B cell (primary cell): ENCODE measurements at regions not wholly inside any gene's neighbourhood (a gene's known extent, or its start where the extent isn't known, plus 50 kb on each side); places are given as distances from the start of the nearest gene placed in this dataset.

Source experiments
- ATAC-seq: fragments of 200-7000 bp; cut with Tn5 transposase; one replicate; pipeline ENCODE4 v1.10.0; 2021; ENCODE audit warnings: low read depth, mild to moderate bottlenecking, moderate number of reproducible peaks, moderate library complexity
- CTCF ChIA-PET: fragments of 350-600 bp; sonication (Branson Sonifier 250); formaldehyde crosslinking; loops from one replicate; lab custom pipeline; 2021; ENCODE audit warnings: antibody characterized with exemption, inconsistent platforms; lab: Charles Lee
- POLR2A ChIA-PET: fragments of 350-600 bp; sonication (Branson Sonifier 250); formaldehyde crosslinking; loops from one replicate; lab custom pipeline; 2021; ENCODE audit warnings: antibody characterized with exemption; lab: Charles Lee
- DNase-seq: peaks from one replicate; pipeline ENCODE4 v3.0.0; 2013
- H2AFZ ChIP-seq: 2 replicates; pipeline ENCODE4 v1.6.1; 2012; ENCODE audit warnings: mild to moderate bottlenecking, low read depth, low read length; ENCODE audit not compliant: insufficient read depth, poor library complexity, severe bottlenecking
- H3K27ac ChIP-seq, 2 donors: 1 replicate in 1 of 2; 2 replicates in 1 of 2; pipeline ENCODE4 v1.5.1; 2012 to 2013; ENCODE audit warnings: low read length in 2 of 2, mild to moderate bottlenecking in 2 of 2, moderate library complexity in 1 of 2
- H3K27me3 ChIP-seq, 4 experiments: fragments of 200-600 bp in 1 of 4; sonication (generic) in 1 of 4; replicated peaks in 1 of 4; 1 replicate in 2 of 4; 2 replicates in 2 of 4; pipeline versions ENCODE4 v1.6.1 to v1.7.0; 2013 to 2016; ENCODE audit warnings: low read length in 3 of 4, mild to moderate bottlenecking in 2 of 4, mixed read lengths in 1 of 4, moderate library complexity in 1 of 4; ENCODE audit not compliant: insufficient read depth in 4 of 4, control insufficient read depth in 3 of 4; ENCODE audit errors: control extremely low read depth in 1 of 4
- H3K36me3 ChIP-seq, 2 experiments: replicated peaks in 1 of 2; 1 replicate in 1 of 2; 2 replicates in 1 of 2; pipeline versions ENCODE4 v1.6.1 to v1.7.1; 2013; ENCODE audit warnings: low read length in 1 of 2; ENCODE audit not compliant: insufficient read depth in 2 of 2, control insufficient read depth in 1 of 2; ENCODE audit errors: control extremely low read depth in 1 of 2, extremely low read depth in 1 of 2
- H3K4me1 ChIP-seq, 2 donors: fragments of 200-600 bp in 1 of 2; sonication (generic) in 1 of 2; 1 replicate in 1 of 2; 2 replicates in 1 of 2; pipeline versions ENCODE4 v1.5.1 to v1.6.1; 2013 to 2017; ENCODE audit warnings: low read length in 2 of 2; ENCODE audit not compliant: control insufficient read depth in 2 of 2, insufficient read depth in 2 of 2
- H3K4me2 ChIP-seq: replicated peaks from 2 replicates; pipeline ENCODE3; 2012; ENCODE audit warnings: mild to moderate bottlenecking, low read depth, low read length; ENCODE audit not compliant: poor library complexity, severe bottlenecking
- H3K4me3 ChIP-seq, 5 experiments: fragments of 200-600 bp in 1 of 5; sonication (generic) in 1 of 5; 1 replicate in 3 of 5; 2 replicates in 2 of 5; pipeline versions ENCODE4 v1.5.1 to v1.7.0; 2011 to 2016; ENCODE audit warnings: low read length in 4 of 5, mild to moderate bottlenecking in 4 of 5, low read depth in 2 of 5, control low read depth in 1 of 5, moderate library complexity in 1 of 5; ENCODE audit not compliant: insufficient read depth in 1 of 5; ENCODE audit errors: control extremely low read depth in 1 of 5, extremely low read depth in 1 of 5
- H3K79me2 ChIP-seq: fragments of 200-600 bp; sonication (generic); one replicate; pipeline ENCODE4 v1.6.0; 2016; ENCODE audit warnings: low read length; ENCODE audit not compliant: control insufficient read depth, insufficient read depth
- H3K9ac ChIP-seq: fragments of 200-600 bp; sonication (generic); 2 replicates; pipeline ENCODE4 v1.6.1; 2017; ENCODE audit warnings: mild to moderate bottlenecking, low read length, moderate library complexity
- H3K9me3 ChIP-seq, 3 donors: one replicate each; pipeline versions ENCODE4 v1.6.1 to v1.7.1; 2013; ENCODE audit warnings: low read length in 2 of 3; ENCODE audit not compliant: control insufficient read depth in 2 of 3, insufficient read depth in 1 of 3; ENCODE audit errors: control extremely low read depth in 1 of 3
- H4K20me1 ChIP-seq: 2 replicates; pipeline ENCODE4 v1.6.0; 2012; ENCODE audit warnings: mild to moderate bottlenecking, low read length; ENCODE audit not compliant: insufficient read depth, control insufficient read depth, poor library complexity, severe bottlenecking
- H3K27ac Mint-ChIP-seq: one replicate; pipeline ENCODE4 v1.8.0; 2021; ENCODE audit warnings: mixed read lengths
- H3K27me3 Mint-ChIP-seq: one replicate; pipeline ENCODE4 v1.8.0; 2021; ENCODE audit warnings: mixed read lengths
- H3K4me1 Mint-ChIP-seq: one replicate; pipeline ENCODE4 v1.8.0; 2021; ENCODE audit warnings: mixed read lengths
- H3K4me3 Mint-ChIP-seq: one replicate; pipeline ENCODE4 v1.8.0; 2021; ENCODE audit warnings: mixed read lengths
- H3K9me3 Mint-ChIP-seq: one replicate; pipeline ENCODE4 v1.8.0; 2022; ENCODE audit warnings: mixed read lengths; ENCODE audit not compliant: insufficient read depth
- CTCF ChIP-seq: fragments of 200-600 bp; IDR thresholded peaks from one replicate; pipeline ENCODE4 v1.8.0; 2022; ENCODE audit warnings: antibody characterized with exemption, mild to moderate bottlenecking
- EZH2 ChIP-seq: IDR thresholded peaks from 2 replicates; pipeline ENCODE4 v1.6.1; 2012; ENCODE audit warnings: borderline replicate concordance, low read depth, mild to moderate bottlenecking, moderate library complexity, low read length; ENCODE audit not compliant: insufficient read depth, poor library complexity, severe bottlenecking
- WGBS: methylation state at CpG from one replicate; pipeline ENCODE4 v1.1.5; 2013; ENCODE audit warnings: missing lambda C conversion rate; ENCODE audit not compliant: insufficient coverage; 5-methylcytosine and 5-hydroxymethylcytosine counted together
- intact Hi-C: fragments of 100-400 bp; cut with micrococcal nuclease; formaldehyde crosslinking; loops from one replicate; pipeline ENCODE4 v1.10.0; 2022

GRCh38 chr3:20958161-20958560 is 772.2 kb upstream of the SGO1 start:
- Mint-ChIP-seq H3K27me3 (no peaks in the 10 kb centered on the region), H3K4me1 (no peaks in the 10 kb centered on the region), H3K9me3 (peaks cover 10% of the 10 kb centered on the region), H3K4me3 (no peak overlapping the region), H3K27ac (no peak overlapping the region)
- ATAC-seq (no peak), DNase-seq (no peak)
- Histone ChIP-seq H3K27me3 (no peaks in the 10 kb centered on the region), H4K20me1 (no peaks in the 10 kb centered on the region), H3K9me3 (no peaks in the 10 kb centered on the region), H3K4me1 (no peaks in the 10 kb centered on the region), H3K4me3 (no peak overlapping the region), H3K36me3 (no peaks in the 10 kb centered on the region), H2AFZ (no peak overlapping the region), H3K4me2 (no peak overlapping the region), H3K27ac (no peak overlapping the region), H3K79me2 (no peaks in the 10 kb centered on the region), H3K9ac (no peak overlapping the region)
- ChIA-PET CTCF (no interaction called here), POLR2A (no interaction called here)
- intact Hi-C loops, result no loop called here
- no peak for TF ChIP-seq CTCF
- no peak for TF ChIP-seq EZH2
- no CpG with 5 or more reads among the region's 1 CpG for WGBS

GRCh38 chr3:20945892-20946291 is 759.9 kb upstream of the SGO1 start:
- Histone ChIP-seq H3K79me2 (no peaks in the 10 kb centered on the region), H3K9ac (no peak overlapping the region), H3K4me3 (no peak overlapping the region), H2AFZ (no peak overlapping the region), H3K9me3 (peaks cover 0 to 1% (median 0%) of the 10 kb centered on the region in 3 donors), H3K27me3 (no peaks in the 10 kb centered on the region), H4K20me1 (no peaks in the 10 kb centered on the region), H3K4me1 (no peaks in the 10 kb centered on the region), H3K27ac (no peak overlapping the region), H3K36me3 (no peaks in the 10 kb centered on the region), H3K4me2 (no peak overlapping the region)
- no peaks in the 10 kb centered on the region for H3K4me1 Mint-ChIP-seq
- peaks cover 2% of the 10 kb centered on the region for H3K9me3 Mint-ChIP-seq
- ATAC-seq, result no peak
- intact Hi-C loops, result no loop called here
- no peak for TF ChIP-seq CTCF
- no peak for TF ChIP-seq EZH2
- no peaks in the 10 kb centered on the region for H3K27me3 Mint-ChIP-seq
- no peak for DNase-seq
- ChIA-PET POLR2A (no interaction called here), CTCF (no interaction called here)
- no peak overlapping the region for H3K4me3 Mint-ChIP-seq
- no peak overlapping the region for H3K27ac Mint-ChIP-seq
